Nephron (organoid): ENCODE measurements at regions not wholly inside any gene's neighbourhood (a gene's known extent, or its start where the extent isn't known, plus 50 kb on each side); places are given as distances from the start of the nearest gene placed in this dataset.

Source experiments
- H3K27ac Mint-ChIP-seq, 3 experiments: 2 replicates each; pipeline ENCODE4 v1.8.0; 2020; ENCODE audit warnings: mixed read lengths in 3 of 3, mild to moderate bottlenecking in 2 of 3, moderate library complexity in 1 of 3
- H3K27me3 Mint-ChIP-seq: 2 replicates; pipeline ENCODE4 v1.8.0; 2021; ENCODE audit warnings: low read depth, mild to moderate bottlenecking, moderate library complexity, mixed read lengths
- H3K36me3 Mint-ChIP-seq: 2 replicates; pipeline ENCODE4 v1.8.0; 2020; ENCODE audit warnings: low read depth, mixed read lengths
- H3K4me1 Mint-ChIP-seq: 2 replicates; pipeline ENCODE4 v1.8.0; 2020; ENCODE audit warnings: mixed read lengths
- H3K4me3 Mint-ChIP-seq, 3 experiments: 2 replicates each; pipeline ENCODE4 v1.8.0; 2020; ENCODE audit warnings: mild to moderate bottlenecking in 3 of 3, mixed read lengths in 3 of 3, moderate library complexity in 2 of 3
- H3K9me3 Mint-ChIP-seq: 2 replicates; pipeline ENCODE4 v1.8.0; 2020; ENCODE audit warnings: mixed read lengths
- CTCF ChIP-seq, 3 experiments: fragments of 200-600 bp; sonication (generic); IDR thresholded peaks; one replicate each; pipeline ENCODE4 v1.5.0; 2021; ENCODE audit warnings: antibody characterized with exemption in 3 of 3; ENCODE audit not compliant: unreplicated experiment in 3 of 3

GRCh38 chr1:191575180-191575579, 583.1 kb upstream of the RGS18 start:
- Mint-ChIP-seq H3K27ac (peak overlapping the region; percentile 64 to 90 (median 79)), H3K9me3 (no peaks in the 10 kb centered on the region), H3K36me3 (no peaks in the 10 kb centered on the region), H3K4me3 (no peak overlapping the region), H3K27me3 (no peaks in the 10 kb centered on the region), H3K4me1 (peaks cover 12% of the 10 kb centered on the region)
- no peak for TF ChIP-seq CTCF (IDR thresholded peaks at IDR 0.05; ENCODE audit: unreplicated experiment in 3 of 3)

GRCh38 chr1:191575746-191576145, 582.5 kb upstream of the RGS18 start:
- Mint-ChIP-seq H3K27ac (peak overlapping the region; percentile 73 to 90 (median 79)), H3K27me3 (no peaks in the 10 kb centered on the region), H3K9me3 (peaks cover 3% of the 10 kb centered on the region), H3K4me1 (peaks cover 12% of the 10 kb centered on the region), H3K4me3 (no peak overlapping the region), H3K36me3 (no peaks in the 10 kb centered on the region)
- TF ChIP-seq CTCF (IDR thresholded peaks at IDR 0.05; ENCODE audit: unreplicated experiment in 3 of 3): no peak

GRCh38 chr1:191577213-191577612, 581.0 kb upstream of the RGS18 start:
- TF ChIP-seq CTCF (IDR thresholded peaks at IDR 0.05; ENCODE audit: unreplicated experiment in 3 of 3): no peak
- peaks cover 5% of the 10 kb centered on the region for H3K9me3 Mint-ChIP-seq
- no peaks in the 10 kb centered on the region for H3K27me3 Mint-ChIP-seq

GRCh38 chr1:191578281-191578680, 580.0 kb upstream of the RGS18 start:
- Mint-ChIP-seq H3K36me3 (no peaks in the 10 kb centered on the region), H3K4me3 (no peak overlapping the region), H3K27ac (peak overlapping the region in 1 of 3 experiments; percentile 4), H3K27me3 (no peaks in the 10 kb centered on the region), H3K9me3 (peaks cover 5% of the 10 kb centered on the region), H3K4me1 (peaks cover 12% of the 10 kb centered on the region)
- no peak for TF ChIP-seq CTCF (IDR thresholded peaks at IDR 0.05; ENCODE audit: unreplicated experiment in 3 of 3)

More at GRCh38 chr1:191577213-191577612, 581.0 kb upstream of the RGS18 start:
- Mint-ChIP-seq H3K36me3 (no peaks in the 10 kb centered on the region), H3K4me3 (no peak overlapping the region), H3K27ac (peak overlapping the region; percentile 11 to 50 (median 31)), H3K4me1 (peaks cover 12% of the 10 kb centered on the region)

- no peak for TF ChIP-seq CTCF (IDR thresholded peaks at IDR 0.05; ENCODE audit: unreplicated experiment in 3 of 3)
- Mint-ChIP-seq H3K36me3 (no peaks in the 10 kb centered on the region), H3K27me3 (no peaks in the 10 kb centered on the region), H3K27ac (peak overlapping the region in 1 of 3 experiments; percentile 4), H3K9me3 (peaks cover 5% of the 10 kb centered on the region), H3K4me3 (no peak overlapping the region), H3K4me1 (peaks cover 12% of the 10 kb centered on the region)
These were observed 579.2 kb upstream of the RGS18 start for GRCh38 chr1:191579019-191579418.

GRCh38 chr1:191582169-191582568, 576.1 kb upstream of the RGS18 start:
- no peak for TF ChIP-seq CTCF (IDR thresholded peaks at IDR 0.05; ENCODE audit: unreplicated experiment in 3 of 3)
- Mint-ChIP-seq H3K27me3 (no peaks in the 10 kb centered on the region), H3K4me3 (no peak overlapping the region), H3K36me3 (no peaks in the 10 kb centered on the region), H3K9me3 (peaks cover 10% of the 10 kb centered on the region), H3K27ac (no peak overlapping the region), H3K4me1 (peaks cover 5% of the 10 kb centered on the region)
